Mononuclear cell (primary cell): ENCODE measurements at regions not wholly inside any gene's neighbourhood (a gene's known extent, or its start where the extent isn't known, plus 50 kb on each side); places are given as distances from the start of the nearest gene placed in this dataset.

Experiments used
- H3K27me3 ChIP-seq: 2 replicates; pipeline ENCODE4 v1.6.0; 2011; ENCODE audit warnings: low read length, control low read depth; ENCODE audit not compliant: insufficient read depth
- H3K4me1 ChIP-seq: 2 replicates; pipeline ENCODE4 v1.5.1; 2011; ENCODE audit warnings: mild to moderate bottlenecking, low read length, control low read depth; ENCODE audit not compliant: insufficient read depth
- H3K4me3 ChIP-seq: 2 replicates; pipeline ENCODE4 v1.5.1; 2011; ENCODE audit warnings: mild to moderate bottlenecking, low read length, moderate library complexity
- H3K9me3 ChIP-seq: 2 replicates; pipeline ENCODE4 v1.5.1; 2011; ENCODE audit warnings: low read depth, mild to moderate bottlenecking, control low read depth, low read length

GRCh38 chr18:40061086-40061485 lies 1893.9 kb upstream of the PIK3C3 start:
- no peak overlapping the region for H3K4me3 ChIP-seq
- H3K27me3 ChIP-seq: no peaks in the 10 kb centered on the region
- no peaks in the 10 kb centered on the region for H3K9me3 ChIP-seq
- no peaks in the 10 kb centered on the region for H3K4me1 ChIP-seq

DNA sequence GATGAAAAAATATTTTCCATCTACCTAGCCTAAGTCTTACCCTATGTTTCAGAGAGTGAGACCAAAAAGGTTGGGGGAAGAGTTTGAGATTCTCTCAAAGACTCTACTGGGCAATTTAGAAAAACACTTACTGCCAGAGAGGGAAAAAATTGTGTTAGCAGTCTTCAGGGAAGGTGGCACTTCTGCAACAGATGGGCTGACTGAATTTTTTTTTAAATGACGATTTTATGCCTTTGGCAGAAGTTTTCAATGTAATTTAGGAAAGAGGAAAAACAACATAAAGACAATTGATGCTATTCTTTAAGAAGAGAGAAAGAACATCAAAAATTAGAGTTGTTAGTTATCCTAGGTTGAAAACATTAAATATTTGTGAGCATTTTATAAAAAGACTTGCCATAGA lies 1894.5 kb upstream of the PIK3C3 start:
- no peaks in the 10 kb centered on the region for H3K9me3 ChIP-seq
- H3K4me3 ChIP-seq: no peak overlapping the region

DNA sequence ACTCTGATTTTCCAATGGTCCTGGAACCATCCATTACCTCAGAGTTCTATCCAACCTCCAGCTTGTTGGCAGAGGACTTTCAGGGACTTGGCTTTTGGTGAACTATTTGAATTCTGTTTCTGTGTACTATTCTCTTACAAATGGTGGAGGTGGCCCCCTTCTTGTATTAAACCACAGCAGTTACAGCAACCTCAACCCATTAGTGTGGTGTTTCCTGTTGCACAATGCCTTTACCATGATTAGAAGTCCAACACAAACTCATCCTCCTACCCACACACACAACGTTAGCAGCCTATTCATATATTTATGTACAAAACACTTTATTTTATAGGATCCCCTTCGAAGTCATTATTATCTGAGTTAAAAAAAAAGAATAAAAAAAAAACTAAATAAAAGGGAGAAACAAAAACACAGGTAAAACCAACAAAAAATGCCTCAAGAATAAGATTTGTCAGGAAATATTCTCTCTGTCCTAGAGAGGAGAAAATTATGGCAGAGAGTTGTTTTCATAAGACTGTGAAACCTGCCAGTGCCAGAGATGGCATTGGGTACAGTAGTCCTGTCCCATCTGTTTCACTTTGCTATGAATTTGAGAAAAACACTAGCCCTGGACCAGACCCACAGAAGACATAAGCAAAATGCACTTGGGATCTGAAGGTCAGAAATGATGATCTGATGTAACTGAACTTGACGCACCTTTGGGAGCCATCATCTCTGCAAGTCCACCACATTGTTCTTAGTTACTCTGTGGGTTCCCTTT lies 1896.0 kb upstream of the PIK3C3 start:
- Histone ChIP-seq H3K27me3 (no peaks in the 10 kb centered on the region), H3K9me3 (no peaks in the 10 kb centered on the region), H3K4me3 (no peak overlapping the region), H3K4me1 (no peaks in the 10 kb centered on the region)

More for the DNA sequence above, 1894.5 kb upstream of the PIK3C3 start:
- H3K27me3 ChIP-seq: no peaks in the 10 kb centered on the region
- no peaks in the 10 kb centered on the region for H3K4me1 ChIP-seq

GRCh38 chr18:40056079-40056692 lies 1898.8 kb upstream of the PIK3C3 start:
- H3K4me3 ChIP-seq: no peak overlapping the region

GRCh38 chr18:40055262-40055661 lies 1899.8 kb upstream of the PIK3C3 start:
- Histone ChIP-seq H3K27me3 (no peaks in the 10 kb centered on the region), H3K9me3 (no peaks in the 10 kb centered on the region), H3K4me1 (no peaks in the 10 kb centered on the region), H3K4me3 (no peak overlapping the region)

More at GRCh38 chr18:40056079-40056692, 1898.8 kb upstream of the PIK3C3 start:
- no peaks in the 10 kb centered on the region for H3K27me3 ChIP-seq
- H3K9me3 ChIP-seq: no peaks in the 10 kb centered on the region
- H3K4me1 ChIP-seq: no peaks in the 10 kb centered on the region

DNA sequence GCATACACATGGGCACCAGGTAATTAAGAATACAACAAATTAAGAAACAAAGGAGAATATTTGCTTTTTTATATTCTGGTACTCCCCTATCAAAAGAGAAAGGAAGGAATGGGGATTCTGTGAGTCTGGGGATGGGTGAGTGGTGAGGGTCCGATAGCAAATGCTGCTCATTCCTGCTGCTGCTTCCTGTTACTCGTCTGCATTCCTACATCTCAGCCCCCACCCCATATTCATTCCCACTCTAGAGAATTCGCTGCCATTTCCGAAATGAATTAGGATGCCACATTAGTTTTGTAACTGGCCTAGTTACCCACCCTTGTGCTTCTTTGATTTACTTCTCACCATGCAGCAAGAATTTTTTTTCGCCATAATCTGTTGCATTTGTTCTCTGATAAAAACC lies 1905.3 kb upstream of the PIK3C3 start:
- no peak overlapping the region for H3K4me3 ChIP-seq
- no peaks in the 10 kb centered on the region for H3K27me3 ChIP-seq
- H3K4me1 ChIP-seq: no peaks in the 10 kb centered on the region
- peaks cover 4% of the 10 kb centered on the region for H3K9me3 ChIP-seq

GRCh38 chr18:40048886-40049650 lies 1906.0 kb upstream of the PIK3C3 start:
- Histone ChIP-seq H3K4me1 (no peaks in the 10 kb centered on the region), H3K27me3 (no peaks in the 10 kb centered on the region), H3K9me3 (peaks cover 4% of the 10 kb centered on the region), H3K4me3 (no peak overlapping the region)

GRCh38 chr18:40048253-40048652 lies 1906.8 kb upstream of the PIK3C3 start:
- no peaks in the 10 kb centered on the region for H3K4me1 ChIP-seq
- peaks cover 4% of the 10 kb centered on the region for H3K9me3 ChIP-seq
- no peaks in the 10 kb centered on the region for H3K27me3 ChIP-seq
- H3K4me3 ChIP-seq: no peak overlapping the region

GRCh38 chr18:40046596-40046995 lies 1908.4 kb upstream of the PIK3C3 start:
- H3K4me1 ChIP-seq: no peaks in the 10 kb centered on the region
- no peaks in the 10 kb centered on the region for H3K27me3 ChIP-seq
- H3K9me3 ChIP-seq: peaks cover 4% of the 10 kb centered on the region
- H3K4me3 ChIP-seq: no peak overlapping the region

GRCh38 chr18:40041951-40042350 lies 1913.1 kb upstream of the PIK3C3 start:
- Histone ChIP-seq H3K4me3 (no peak overlapping the region), H3K9me3 (no peaks in the 10 kb centered on the region), H3K27me3 (no peaks in the 10 kb centered on the region), H3K4me1 (no peaks in the 10 kb centered on the region)

GRCh38 chr18:40040574-40040973 lies 1914.5 kb upstream of the PIK3C3 start:
- no peaks in the 10 kb centered on the region for H3K9me3 ChIP-seq
- H3K27me3 ChIP-seq: no peaks in the 10 kb centered on the region
- no peaks in the 10 kb centered on the region for H3K4me1 ChIP-seq
- H3K4me3 ChIP-seq: no peak overlapping the region

GRCh38 chr18:40037356-40037755 lies 1917.7 kb upstream of the PIK3C3 start:
- H3K9me3 ChIP-seq: no peaks in the 10 kb centered on the region
- no peaks in the 10 kb centered on the region for H3K27me3 ChIP-seq
- H3K4me1 ChIP-seq: no peaks in the 10 kb centered on the region
- no peak overlapping the region for H3K4me3 ChIP-seq

GRCh38 chr18:40036861-40037260 lies 1918.2 kb upstream of the PIK3C3 start:
- H3K4me1 ChIP-seq: no peaks in the 10 kb centered on the region
- H3K4me3 ChIP-seq: no peak overlapping the region
- H3K27me3 ChIP-seq: no peaks in the 10 kb centered on the region
- no peaks in the 10 kb centered on the region for H3K9me3 ChIP-seq

DNA sequence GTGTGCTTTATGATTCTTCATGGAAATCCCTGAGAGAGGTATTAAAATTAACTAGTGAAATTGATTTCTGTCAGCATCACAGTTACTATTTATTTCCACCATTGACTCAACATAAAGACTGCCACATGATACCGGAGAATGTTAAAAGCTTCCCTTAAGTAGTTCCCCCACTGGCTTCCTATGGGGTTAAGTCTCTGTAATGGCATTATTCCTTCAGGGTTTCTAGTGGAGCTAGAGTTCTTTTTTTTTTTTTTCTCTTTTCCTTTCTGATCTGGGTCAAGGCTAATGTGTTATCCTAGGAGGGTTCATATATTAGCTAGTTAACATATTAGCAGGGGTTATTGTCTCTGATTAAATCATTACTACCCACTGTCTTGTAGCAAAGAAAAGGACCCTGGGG lies 1919.1 kb upstream of the PIK3C3 start:
- Histone ChIP-seq H3K9me3 (no peaks in the 10 kb centered on the region), H3K4me3 (no peak overlapping the region), H3K4me1 (no peaks in the 10 kb centered on the region), H3K27me3 (no peaks in the 10 kb centered on the region)

GRCh38 chr18:40032076-40032475 lies 1923.0 kb upstream of the PIK3C3 start:
- Histone ChIP-seq H3K4me3 (no peak overlapping the region), H3K9me3 (no peaks in the 10 kb centered on the region), H3K4me1 (no peaks in the 10 kb centered on the region), H3K27me3 (no peaks in the 10 kb centered on the region)
